ENCODE measurements at regions not wholly inside any gene's neighbourhood (a gene's known extent, or its start where the extent isn't known, plus 50 kb on each side); places are given as distances from the start of the nearest gene placed in this dataset.

DNA sequence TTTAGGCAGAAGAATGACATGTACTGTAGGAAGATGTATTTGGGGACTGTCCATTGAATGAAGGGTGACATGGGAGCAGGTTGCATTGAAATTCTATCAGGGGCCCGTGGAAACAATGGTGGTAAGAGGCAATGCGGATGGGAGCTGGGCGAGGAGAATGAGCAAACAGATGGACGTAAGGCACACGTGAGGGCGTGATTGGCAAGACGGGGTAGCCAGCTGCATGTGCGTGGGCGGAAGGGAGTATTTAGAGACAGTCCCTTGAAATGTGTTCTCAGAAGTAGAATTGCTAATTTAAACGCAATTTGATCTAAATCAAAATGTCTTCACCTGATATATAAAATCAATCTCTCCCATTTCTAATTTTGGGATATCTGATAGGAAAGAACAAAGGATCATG lies 62.3 kb downstream of the MEX3B start:
- TF ChIP-seq, protein P1, sequence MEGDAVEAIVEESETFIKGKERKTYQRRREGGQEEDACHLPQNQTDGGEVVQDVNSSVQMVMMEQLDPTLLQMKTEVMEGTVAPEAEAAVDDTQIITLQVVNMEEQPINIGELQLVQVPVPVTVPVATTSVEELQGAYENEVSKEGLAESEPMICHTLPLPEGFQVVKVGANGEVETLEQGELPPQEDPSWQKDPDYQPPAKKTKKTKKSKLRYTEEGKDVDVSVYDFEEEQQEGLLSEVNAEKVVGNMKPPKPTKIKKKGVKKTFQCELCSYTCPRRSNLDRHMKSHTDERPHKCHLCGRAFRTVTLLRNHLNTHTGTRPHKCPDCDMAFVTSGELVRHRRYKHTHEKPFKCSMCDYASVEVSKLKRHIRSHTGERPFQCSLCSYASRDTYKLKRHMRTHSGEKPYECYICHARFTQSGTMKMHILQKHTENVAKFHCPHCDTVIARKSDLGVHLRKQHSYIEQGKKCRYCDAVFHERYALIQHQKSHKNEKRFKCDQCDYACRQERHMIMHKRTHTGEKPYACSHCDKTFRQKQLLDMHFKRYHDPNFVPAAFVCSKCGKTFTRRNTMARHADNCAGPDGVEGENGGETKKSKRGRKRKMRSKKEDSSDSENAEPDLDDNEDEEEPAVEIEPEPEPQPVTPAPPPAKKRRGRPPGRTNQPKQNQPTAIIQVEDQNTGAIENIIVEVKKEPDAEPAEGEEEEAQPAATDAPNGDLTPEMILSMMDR (IDR thresholded peaks at IDR 0.05; ENCODE audit: extremely low read depth in 1 of 2, insufficient read depth in 1 of 2, low read depth in 1 of 2, low read length in 2 of 2) = no peak
- TF ChIP-seq EZH2 (IDR thresholded peaks at IDR 0.05; ENCODE audit: borderline replicate concordance, low read depth, low read length, severe bottlenecking) = no peak
- no peak for TF ChIP-seq FOS (IDR thresholded peaks at IDR 0.05; ENCODE audit: borderline replicate concordance, insufficient read depth, low read length)
- TF ChIP-seq MYC (IDR thresholded peaks at IDR 0.05; ENCODE audit: low read depth, low read length) = no peak
- TF ChIP-seq POLR2A (IDR thresholded peaks at IDR 0.05; ENCODE audit: low read depth, low read length) = no peak
- TF ChIP-seq POLR2AphosphoS5 (IDR thresholded peaks at IDR 0.05; ENCODE audit: insufficient read depth, low read depth, low read length) = no peak
- no peak for TF ChIP-seq GATA2 (IDR thresholded peaks at IDR 0.05; ENCODE audit: insufficient read depth, insufficient read length, low read depth, low read length)
- TF ChIP-seq JUN (IDR thresholded peaks at IDR 0.05; ENCODE audit: borderline replicate concordance, insufficient read depth, insufficient read length, low read depth) = no peak
